SK-N-SH treated with all-trans-retinoic acid at 6 μM for 48 hours (cell line): ENCODE measurements at regions not wholly inside any gene's neighbourhood (a gene's known extent, or its start where the extent isn't known, plus 50 kb on each side); places are given as distances from the start of the nearest gene placed in this dataset.
"Not testable (repeated sequence)": the region's sequence is repeated elsewhere in the genome, so short reads cannot be mapped to it uniquely, and the experiment has no call there.

Experiments used
- ATAC-seq: fragments of 200-7000 bp; cut with Tn5 transposase; 3 replicates; pipeline ENCODE4 v1.9.1; 2020; ENCODE audit warnings: mild to moderate bottlenecking, moderate library complexity
- ARNTL ChIP-seq: fragments of 450-650 bp; formaldehyde crosslinking; IDR thresholded peaks from 2 replicates; pipeline ENCODE4 v1.5.0; 2020; ENCODE audit warnings: low read depth, mild to moderate bottlenecking, moderate library complexity, borderline replicate concordance
- CSDC2 ChIP-seq: fragments of 250-450 bp; sonication (Bioruptor Pico); IDR thresholded peaks from 2 replicates; pipeline ENCODE4 v1.5.0; 2020; ENCODE audit warnings: mild to moderate bottlenecking, moderate library complexity
- ESRRG ChIP-seq: fragments of 250-450 bp; sonication (Bioruptor Pico); IDR thresholded peaks from 2 replicates; pipeline ENCODE4 v1.6.1; 2021; ENCODE audit warnings: mild to moderate bottlenecking
- GLIS3 ChIP-seq: fragments of 250-450 bp; sonication (Bioruptor Pico); IDR thresholded peaks from 2 replicates; pipeline ENCODE4 v1.5.0; 2020; ENCODE audit warnings: mild to moderate bottlenecking, moderate library complexity
- ISL1 ChIP-seq: fragments of 250-450 bp; sonication (Bioruptor Pico); IDR thresholded peaks from 2 replicates; pipeline ENCODE4 v2.1.2; 2022; ENCODE audit warnings: mild to moderate bottlenecking, moderate library complexity
- OSR1 ChIP-seq: fragments of 250-450 bp; sonication (Bioruptor Pico); IDR thresholded peaks from 2 replicates; pipeline ENCODE4 v1.8.0; 2022; ENCODE audit warnings: moderate library complexity, mild to moderate bottlenecking, inconsistent platforms
- PATZ1 ChIP-seq: fragments of 250-450 bp; sonication (Bioruptor Pico); IDR thresholded peaks from 2 replicates; pipeline ENCODE4 v1.8.0; 2020; ENCODE audit warnings: mild to moderate bottlenecking, moderate library complexity, borderline replicate concordance
- POU6F1 ChIP-seq: fragments of 250-450 bp; sonication (Bioruptor Pico); IDR thresholded peaks from 2 replicates; pipeline ENCODE4 v1.8.0; 2021; ENCODE audit warnings: low read depth, mild to moderate bottlenecking, moderate library complexity, borderline replicate concordance
- PPARA ChIP-seq: fragments of 250-450 bp; sonication (Bioruptor Pico); IDR thresholded peaks from 2 replicates; pipeline ENCODE4 v1.5.0; 2020; ENCODE audit warnings: mild to moderate bottlenecking, borderline replicate concordance
- RARB ChIP-seq: fragments of 250-450 bp; sonication (Bioruptor Pico); IDR thresholded peaks from 2 replicates; pipeline ENCODE4 v1.8.0; 2021; ENCODE audit warnings: mild to moderate bottlenecking, moderate library complexity
- SNAI2 ChIP-seq: fragments of 250-450 bp; sonication (Bioruptor Pico); IDR thresholded peaks from 2 replicates; pipeline ENCODE4 v1.5.0; 2020; ENCODE audit warnings: mild to moderate bottlenecking, moderate library complexity
- TCF4 ChIP-seq: fragments of 250-450 bp; sonication (Bioruptor Pico); IDR thresholded peaks from 2 replicates; pipeline ENCODE4 v1.8.0; 2021; ENCODE audit warnings: mild to moderate bottlenecking, moderate library complexity, borderline replicate concordance
- TOX ChIP-seq: fragments of 250-450 bp; sonication (Bioruptor Pico); IDR thresholded peaks from 2 replicates; pipeline ENCODE4 v1.8.0; 2021; ENCODE audit warnings: mild to moderate bottlenecking, moderate library complexity, borderline replicate concordance
- TSHZ2 ChIP-seq: fragments of 250-450 bp; sonication (Bioruptor Pico); IDR thresholded peaks from 2 replicates; pipeline ENCODE4 v1.5.0; 2020; ENCODE audit warnings: mild to moderate bottlenecking, moderate library complexity
- ZC3H10 ChIP-seq: fragments of 250-450 bp; sonication (Bioruptor Pico); IDR thresholded peaks from 2 replicates; pipeline ENCODE4 v1.5.1; 2021; ENCODE audit warnings: mild to moderate bottlenecking, moderate library complexity
- ZFP3 ChIP-seq: fragments of 250-450 bp; sonication (Bioruptor Pico); IDR thresholded peaks from 2 replicates; pipeline ENCODE4 v1.5.0; 2020; ENCODE audit warnings: mild to moderate bottlenecking, moderate library complexity
- ZFP30 ChIP-seq: fragments of 450-650 bp; formaldehyde crosslinking; IDR thresholded peaks from 2 replicates; pipeline ENCODE4 v1.5.0; 2022; ENCODE audit warnings: mild to moderate bottlenecking, moderate library complexity
- ZNF565 ChIP-seq: fragments of 450-650 bp; formaldehyde crosslinking; conservative IDR thresholded peaks from 2 replicates; pipeline ENCODE4 v1.5.0; 2020; ENCODE audit warnings: low read depth, mild to moderate bottlenecking, moderate library complexity
- ZNF70 ChIP-seq: fragments of 450-650 bp; formaldehyde crosslinking; IDR thresholded peaks from 2 replicates; pipeline ENCODE4 v1.5.0; 2020; ENCODE audit warnings: mild to moderate bottlenecking, moderate library complexity
- ZNF8 ChIP-seq: fragments of 450-650 bp; formaldehyde crosslinking; IDR thresholded peaks from 2 replicates; pipeline ENCODE4 v1.5.0; 2020; ENCODE audit warnings: mild to moderate bottlenecking, moderate library complexity
- TF ChIP-seq, protein P1 (sequence below): fragments of 250-450 bp; sonication (Bioruptor Pico); IDR thresholded peaks from 2 replicates; pipeline ENCODE4 v1.5.1; 2020; ENCODE audit warnings: low read depth, mild to moderate bottlenecking, moderate library complexity
- TF ChIP-seq, protein P2 (sequence below): fragments of 250-450 bp; sonication (Bioruptor Pico); IDR thresholded peaks from 2 replicates; pipeline ENCODE4 v1.5.1; 2021; ENCODE audit warnings: mild to moderate bottlenecking, moderate library complexity

DNA sequence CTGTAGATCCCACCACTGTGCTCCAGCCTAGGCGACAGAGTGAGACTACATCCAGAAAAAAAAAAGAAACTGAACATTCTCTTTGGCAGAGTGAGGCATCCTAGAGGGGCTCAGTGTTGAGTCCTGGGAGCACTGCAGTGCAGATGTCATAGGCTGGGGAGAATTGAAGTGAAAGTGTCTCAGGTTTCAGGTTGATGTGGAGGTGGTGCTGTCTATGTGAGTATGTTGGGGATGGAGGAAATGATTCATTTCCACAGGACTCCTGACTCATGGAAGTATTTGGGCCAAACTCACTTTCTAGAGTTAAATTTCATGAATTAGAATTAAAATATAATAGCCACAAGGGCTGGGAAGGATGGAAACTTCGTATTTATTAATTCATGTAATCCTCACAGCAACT lies 134.4 kb upstream of the TSC22D1 start:
- TF ChIP-seq PPARA (CRISPR knock-in tag) = no peak
- no peak for TF ChIP-seq ZFP3 (CRISPR knock-in tag)
- TF ChIP-seq SNAI2 (CRISPR knock-in tag) = no peak
- no peak for TF ChIP-seq ZC3H10 (CRISPR knock-in tag)
- no peak for TF ChIP-seq GLIS3 (CRISPR knock-in tag)
- no peak for TF ChIP-seq TOX (CRISPR knock-in tag)
- no peak for TF ChIP-seq PATZ1 (CRISPR knock-in tag)
- TF ChIP-seq ISL1 (CRISPR knock-in tag) = no peak
- TF ChIP-seq OSR1 = no peak
- no peak for TF ChIP-seq ZNF8
- ATAC-seq = peak; percentile 85

DNA sequence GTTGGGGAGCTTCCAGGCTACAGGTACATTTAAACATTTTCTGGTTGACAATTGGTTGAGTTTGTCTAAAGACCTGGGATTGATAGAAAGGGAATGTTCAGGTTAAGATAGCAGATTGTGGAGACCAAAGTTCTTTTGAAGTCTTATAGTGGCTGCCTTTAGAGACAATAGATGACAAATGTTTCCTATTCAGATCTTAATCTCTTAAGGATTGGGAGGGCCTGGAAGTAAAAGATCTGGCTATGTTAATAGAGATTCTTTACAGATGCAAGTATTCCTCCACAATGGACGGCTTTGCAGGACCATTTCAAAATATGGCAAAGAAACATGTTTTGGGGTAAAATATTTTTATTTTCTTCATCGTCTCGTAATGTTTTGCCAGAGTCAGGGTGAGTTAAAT lies 128.7 kb upstream of the TSC22D1 start:
- ATAC-seq = not testable (repeated sequence)

- ATAC-seq = peak; percentile 93
- TF ChIP-seq ZFP30 (no peak), ARNTL (CRISPR knock-in tag) (no peak), GLIS3 (CRISPR knock-in tag) (no peak), ZNF8 (no peak), ESRRG (CRISPR knock-in tag) (no peak), RARB (CRISPR knock-in tag) (no peak), CSDC2 (CRISPR knock-in tag) (no peak), SNAI2 (CRISPR knock-in tag) (no peak), TCF4 (CRISPR knock-in tag) (no peak), ISL1 (CRISPR knock-in tag) (no peak), TSHZ2 (CRISPR knock-in tag) (no peak), ZNF565 (CRISPR knock-in tag) (no peak), ZNF70 (CRISPR knock-in tag) (no peak), OSR1 (no peak)
- TF ChIP-seq, protein P1, sequence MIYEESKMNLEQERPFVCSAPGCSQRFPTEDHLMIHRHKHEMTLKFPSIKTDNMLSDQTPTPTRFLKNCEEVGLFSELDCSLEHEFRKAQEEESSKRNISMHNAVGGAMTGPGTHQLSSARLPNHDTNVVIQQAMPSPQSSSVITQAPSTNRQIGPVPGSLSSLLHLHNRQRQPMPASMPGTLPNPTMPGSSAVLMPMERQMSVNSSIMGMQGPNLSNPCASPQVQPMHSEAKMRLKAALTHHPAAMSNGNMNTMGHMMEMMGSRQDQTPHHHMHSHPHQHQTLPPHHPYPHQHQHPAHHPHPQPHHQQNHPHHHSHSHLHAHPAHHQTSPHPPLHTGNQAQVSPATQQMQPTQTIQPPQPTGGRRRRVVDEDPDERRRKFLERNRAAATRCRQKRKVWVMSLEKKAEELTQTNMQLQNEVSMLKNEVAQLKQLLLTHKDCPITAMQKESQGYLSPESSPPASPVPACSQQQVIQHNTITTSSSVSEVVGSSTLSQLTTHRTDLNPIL (CRISPR knock-in tag) = no peak
Observed at GRCh38 chr13:44703371-44703770, 127.2 kb upstream of the TSC22D1 start.

- TF ChIP-seq POU6F1 (CRISPR knock-in tag) (no peak), TSHZ2 (CRISPR knock-in tag) (no peak), ZNF70 (CRISPR knock-in tag) (no peak), CSDC2 (CRISPR knock-in tag) (no peak), ARNTL (CRISPR knock-in tag) (no peak)
- TF ChIP-seq, protein P1 (CRISPR knock-in tag) = no peak
- TF ChIP-seq, protein P2, sequence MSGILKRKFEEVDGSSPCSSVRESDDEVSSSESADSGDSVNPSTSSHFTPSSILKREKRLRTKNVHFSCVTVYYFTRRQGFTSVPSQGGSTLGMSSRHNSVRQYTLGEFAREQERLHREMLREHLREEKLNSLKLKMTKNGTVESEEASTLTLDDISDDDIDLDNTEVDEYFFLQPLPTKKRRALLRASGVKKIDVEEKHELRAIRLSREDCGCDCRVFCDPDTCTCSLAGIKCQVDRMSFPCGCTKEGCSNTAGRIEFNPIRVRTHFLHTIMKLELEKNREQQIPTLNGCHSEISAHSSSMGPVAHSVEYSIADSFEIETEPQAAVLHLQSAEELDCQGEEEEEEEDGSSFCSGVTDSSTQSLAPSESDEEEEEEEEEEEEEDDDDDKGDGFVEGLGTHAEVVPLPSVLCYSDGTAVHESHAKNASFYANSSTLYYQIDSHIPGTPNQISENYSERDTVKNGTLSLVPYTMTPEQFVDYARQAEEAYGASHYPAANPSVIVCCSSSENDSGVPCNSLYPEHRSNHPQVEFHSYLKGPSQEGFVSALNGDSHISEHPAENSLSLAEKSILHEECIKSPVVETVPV (CRISPR knock-in tag) = no peak
- no peak for ATAC-seq
Observed at GRCh38 chr13:44698066-44698465, 121.9 kb upstream of the TSC22D1 start.
